Panc1 (cell line): ENCODE measurements at regions not wholly inside any gene's neighbourhood (a gene's known extent, or its start where the extent isn't known, plus 50 kb on each side); places are given as distances from the start of the nearest gene placed in this dataset.
A peak's percentile ranks its signal among the peaks of the same experiment; 100 is the strongest.

Source experiments
- ATAC-seq: fragments of 200-7000 bp; cut with Tn5 transposase; 2 replicates; pipeline ENCODE4 v1.9.1; 2020; ENCODE audit warnings: mild to moderate bottlenecking, moderate library complexity
- BruUV-seq: library from RNA; stranded (reverse); fragments of 400-500 nt; replicated peaks from 2 replicates; lab custom pipeline; 2021; lab: Mats Ljungman, UMichigan
- CTCF ChIA-PET: fragments of 300-600 bp; sonication (Branson Sonifier 250); formaldehyde crosslinking; loops from one replicate; lab custom pipeline; 2022; ENCODE audit warnings: antibody characterized with exemption; lab: Charles Lee
- POLR2A ChIA-PET: fragments of 300-600 bp; sonication (Branson Sonifier 250); formaldehyde crosslinking; loops from one replicate; lab custom pipeline; 2022; ENCODE audit warnings: antibody characterized with exemption; lab: Charles Lee
- DNase-seq: peaks from one replicate; pipeline ENCODE4 v3.0.0-alpha.2; 2010; ENCODE audit warnings: low read depth, low spot score
- H3K27ac ChIP-seq: 2 replicates; pipeline ENCODE4 v1.5.1; 2011; ENCODE audit warnings: mild to moderate bottlenecking, low read length, inconsistent platforms
- H3K27me3 ChIP-seq: fragments of 200-500 bp; sonication (Bioruptor generic); 2 replicates; pipeline ENCODE4 v1.6.0; 2014; ENCODE audit warnings: low read length, inconsistent platforms; ENCODE audit not compliant: control insufficient read depth, insufficient read depth
- H3K36me3 ChIP-seq: fragments of 200-500 bp; sonication (Bioruptor generic); 2 replicates; pipeline ENCODE4 v1.5.1; 2014; ENCODE audit warnings: inconsistent platforms, mild to moderate bottlenecking, low read length, moderate library complexity; ENCODE audit not compliant: control insufficient read depth, insufficient read depth
- H3K4me1 ChIP-seq: 2 replicates; pipeline ENCODE4 v1.5.1; 2011; ENCODE audit warnings: inconsistent platforms, mild to moderate bottlenecking, low read length, moderate library complexity; ENCODE audit not compliant: control insufficient read depth, insufficient read depth
- H3K4me3 ChIP-seq, 2 experiments: 2 replicates each; pipeline ENCODE4 v1.5.1; 2011 to 2012; ENCODE audit warnings: low read depth in 2 of 2, low read length in 2 of 2, mild to moderate bottlenecking in 2 of 2, inconsistent platforms in 1 of 2, moderate library complexity in 1 of 2
- H3K9me3 ChIP-seq: fragments of 200-500 bp; sonication (Bioruptor generic); 2 replicates; pipeline ENCODE4 v1.5.1; 2014; ENCODE audit warnings: low read depth, mild to moderate bottlenecking, inconsistent platforms, low read length, moderate library complexity; ENCODE audit not compliant: control insufficient read depth, insufficient read depth
- POLR2AphosphoS5 ChIP-seq: IDR thresholded peaks from 2 replicates; pipeline ENCODE4 v1.6.1; 2012; ENCODE audit warnings: mild to moderate bottlenecking, low read depth, low read length, moderate library complexity
- SIN3A ChIP-seq: IDR thresholded peaks from 2 replicates; pipeline ENCODE4 v1.6.1; 2012; ENCODE audit warnings: low read depth, mild to moderate bottlenecking, low read length, moderate library complexity, borderline replicate concordance; ENCODE audit not compliant: insufficient read depth
- TCF7L2 ChIP-seq: IDR thresholded peaks from 2 replicates; pipeline ENCODE4 v1.6.1; 2011; ENCODE audit warnings: mild to moderate bottlenecking, low read depth, low read length, inconsistent platforms
- in situ Hi-C: cut with HindIII; loops from 2 replicates; pipeline ENCODE4 v1.10.0; 2016; ENCODE audit warnings: low sequenced_read_pairs, low pct_unique_long_range_greater_than_20kb
- intact Hi-C: fragments of 100-400 bp; cut with micrococcal nuclease; formaldehyde crosslinking; loops from one replicate; pipeline ENCODE4 v1.10.0; 2022; ENCODE audit not compliant: unreplicated experiment
- TF ChIP-seq, protein P1 (sequence below): fragments of 450-650 bp; IDR thresholded peaks from 2 replicates; pipeline ENCODE4 v1.5.1; 2017; ENCODE audit warnings: mild to moderate bottlenecking
- TF ChIP-seq, protein P2 (sequence below), 2 experiments: IDR thresholded peaks; 2 replicates each; pipeline ENCODE4 v1.6.1; 2011 to 2012; ENCODE audit warnings: low read depth in 2 of 2, control low read depth in 1 of 2, low read length in 1 of 2, mild to moderate bottlenecking in 1 of 2, moderate library complexity in 1 of 2; ENCODE audit not compliant: insufficient read depth in 1 of 2

DNA sequence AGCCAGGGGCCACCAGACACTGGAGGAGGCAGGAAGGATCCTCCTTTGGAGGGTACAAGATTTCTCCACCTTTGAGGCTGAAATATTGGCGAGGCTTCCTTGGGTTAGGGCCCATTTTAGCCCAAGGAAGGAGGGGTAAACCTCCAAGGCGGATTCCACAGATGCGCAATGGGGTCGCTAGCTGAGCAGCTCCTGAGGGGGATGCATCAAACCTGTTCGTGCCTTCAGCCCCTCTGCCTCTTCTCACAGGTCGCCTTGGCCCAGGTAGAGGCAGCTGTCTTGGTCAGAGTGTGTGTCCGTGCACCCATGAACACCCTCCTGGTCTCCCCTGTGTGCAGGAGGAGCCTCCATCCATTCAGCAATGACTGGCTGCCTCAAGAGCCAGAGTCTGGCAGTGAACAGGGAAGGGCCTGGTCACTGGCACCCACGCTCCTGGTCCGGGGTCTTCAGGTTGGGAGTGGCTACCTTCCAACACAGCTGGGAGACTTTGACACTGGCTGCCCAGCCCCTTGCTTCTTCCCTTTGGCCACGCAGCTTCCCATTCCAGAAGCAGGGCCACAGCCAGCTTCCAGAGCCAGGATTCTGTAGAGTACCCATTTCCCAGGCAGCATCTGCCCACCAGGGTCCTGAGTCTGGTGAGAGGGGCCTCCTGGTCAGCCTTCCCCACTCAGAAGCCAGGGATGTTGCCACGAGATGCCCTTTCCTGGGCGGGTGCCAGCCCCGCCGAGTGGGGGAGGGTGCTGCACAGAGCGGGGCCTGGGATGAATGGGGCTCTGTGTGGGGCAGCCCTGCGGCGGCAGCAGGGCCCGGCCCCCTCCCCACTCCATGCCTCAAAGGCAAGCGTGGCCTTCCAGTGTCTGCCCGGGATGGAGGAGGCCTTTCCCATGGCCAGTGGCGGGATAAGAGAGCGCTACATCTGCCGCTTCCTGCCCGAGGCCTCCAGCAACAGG, 95.8 kb upstream of the GPC1 start:
- no peak for DNase-seq
- peaks cover 4% of the 10 kb centered on the region; the same call in 1 of the 2 replicates for H3K27me3 ChIP-seq
- POLR2A ChIA-PET: no interaction called here
- 0 out of 2 replicates have a peak, but pooled peaks have one; percentile 30 for ATAC-seq
- BruUV-seq: no TSS peak
- CTCF ChIA-PET: no interaction called here
- in situ Hi-C loops: no loop called here
- H3K4me1 ChIP-seq: no peaks in the 10 kb centered on the region
- no peaks in the 10 kb centered on the region for H3K9me3 ChIP-seq
- H3K4me3 ChIP-seq: no peak overlapping the region
- no peak overlapping the region for H3K27ac ChIP-seq
- intact Hi-C loops: no loop called here
- TF ChIP-seq, protein P1, sequence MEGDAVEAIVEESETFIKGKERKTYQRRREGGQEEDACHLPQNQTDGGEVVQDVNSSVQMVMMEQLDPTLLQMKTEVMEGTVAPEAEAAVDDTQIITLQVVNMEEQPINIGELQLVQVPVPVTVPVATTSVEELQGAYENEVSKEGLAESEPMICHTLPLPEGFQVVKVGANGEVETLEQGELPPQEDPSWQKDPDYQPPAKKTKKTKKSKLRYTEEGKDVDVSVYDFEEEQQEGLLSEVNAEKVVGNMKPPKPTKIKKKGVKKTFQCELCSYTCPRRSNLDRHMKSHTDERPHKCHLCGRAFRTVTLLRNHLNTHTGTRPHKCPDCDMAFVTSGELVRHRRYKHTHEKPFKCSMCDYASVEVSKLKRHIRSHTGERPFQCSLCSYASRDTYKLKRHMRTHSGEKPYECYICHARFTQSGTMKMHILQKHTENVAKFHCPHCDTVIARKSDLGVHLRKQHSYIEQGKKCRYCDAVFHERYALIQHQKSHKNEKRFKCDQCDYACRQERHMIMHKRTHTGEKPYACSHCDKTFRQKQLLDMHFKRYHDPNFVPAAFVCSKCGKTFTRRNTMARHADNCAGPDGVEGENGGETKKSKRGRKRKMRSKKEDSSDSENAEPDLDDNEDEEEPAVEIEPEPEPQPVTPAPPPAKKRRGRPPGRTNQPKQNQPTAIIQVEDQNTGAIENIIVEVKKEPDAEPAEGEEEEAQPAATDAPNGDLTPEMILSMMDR: no peak
- TF ChIP-seq, protein P2, sequence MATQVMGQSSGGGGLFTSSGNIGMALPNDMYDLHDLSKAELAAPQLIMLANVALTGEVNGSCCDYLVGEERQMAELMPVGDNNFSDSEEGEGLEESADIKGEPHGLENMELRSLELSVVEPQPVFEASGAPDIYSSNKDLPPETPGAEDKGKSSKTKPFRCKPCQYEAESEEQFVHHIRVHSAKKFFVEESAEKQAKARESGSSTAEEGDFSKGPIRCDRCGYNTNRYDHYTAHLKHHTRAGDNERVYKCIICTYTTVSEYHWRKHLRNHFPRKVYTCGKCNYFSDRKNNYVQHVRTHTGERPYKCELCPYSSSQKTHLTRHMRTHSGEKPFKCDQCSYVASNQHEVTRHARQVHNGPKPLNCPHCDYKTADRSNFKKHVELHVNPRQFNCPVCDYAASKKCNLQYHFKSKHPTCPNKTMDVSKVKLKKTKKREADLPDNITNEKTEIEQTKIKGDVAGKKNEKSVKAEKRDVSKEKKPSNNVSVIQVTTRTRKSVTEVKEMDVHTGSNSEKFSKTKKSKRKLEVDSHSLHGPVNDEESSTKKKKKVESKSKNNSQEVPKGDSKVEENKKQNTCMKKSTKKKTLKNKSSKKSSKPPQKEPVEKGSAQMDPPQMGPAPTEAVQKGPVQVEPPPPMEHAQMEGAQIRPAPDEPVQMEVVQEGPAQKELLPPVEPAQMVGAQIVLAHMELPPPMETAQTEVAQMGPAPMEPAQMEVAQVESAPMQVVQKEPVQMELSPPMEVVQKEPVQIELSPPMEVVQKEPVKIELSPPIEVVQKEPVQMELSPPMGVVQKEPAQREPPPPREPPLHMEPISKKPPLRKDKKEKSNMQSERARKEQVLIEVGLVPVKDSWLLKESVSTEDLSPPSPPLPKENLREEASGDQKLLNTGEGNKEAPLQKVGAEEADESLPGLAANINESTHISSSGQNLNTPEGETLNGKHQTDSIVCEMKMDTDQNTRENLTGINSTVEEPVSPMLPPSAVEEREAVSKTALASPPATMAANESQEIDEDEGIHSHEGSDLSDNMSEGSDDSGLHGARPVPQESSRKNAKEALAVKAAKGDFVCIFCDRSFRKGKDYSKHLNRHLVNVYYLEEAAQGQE (IDR thresholded peaks at IDR 0.05; ENCODE audit: insufficient read depth in 1 of 2, low read depth in 2 of 2, low read length in 1 of 2): no peak
- TF ChIP-seq TCF7L2: no peak
- TF ChIP-seq SIN3A: no peak
- no peak for TF ChIP-seq POLR2AphosphoS5
- H3K36me3 ChIP-seq: no peaks in the 10 kb centered on the region

DNA sequence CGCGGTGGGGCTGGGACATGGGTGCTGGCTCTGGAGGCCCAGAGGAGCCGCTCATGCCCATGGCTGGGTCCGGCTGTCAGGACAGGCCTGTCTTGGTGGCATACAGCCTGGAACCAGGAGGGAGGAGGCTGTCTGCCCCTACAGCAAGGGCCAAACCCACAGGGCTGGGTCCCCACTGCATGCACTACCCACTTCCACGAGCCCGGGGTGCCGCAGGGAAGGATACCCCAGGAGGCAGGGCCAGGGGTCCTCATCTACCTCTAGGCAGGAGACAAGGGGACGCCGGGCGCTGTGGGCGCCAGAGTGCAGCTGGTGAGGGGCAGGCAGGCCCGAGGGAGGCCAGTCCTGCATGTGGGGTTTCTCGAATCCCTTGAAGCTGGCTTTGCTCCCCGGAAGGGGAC, 95.1 kb upstream of the GPC1 start:
- Histone ChIP-seq H3K36me3 (no peaks in the 10 kb centered on the region), H3K4me3 (no peak overlapping the region), H3K4me1 (no peaks in the 10 kb centered on the region), H3K9me3 (no peaks in the 10 kb centered on the region), H3K27me3 (no peaks in the 10 kb centered on the region), H3K27ac (no peak overlapping the region)
- in situ Hi-C loops (no loop called here), intact Hi-C loops (no loop called here)
- TF ChIP-seq, protein P1: no peak
- TF ChIP-seq TCF7L2: no peak
- TF ChIP-seq, protein P2 (IDR thresholded peaks at IDR 0.05; ENCODE audit: insufficient read depth in 1 of 2, low read depth in 2 of 2, low read length in 1 of 2): no peak
- TF ChIP-seq SIN3A: no peak
- TF ChIP-seq POLR2AphosphoS5: no peak
- no peak for DNase-seq
- 0 out of 2 replicates have a peak, but pooled peaks have one; percentile 34 for ATAC-seq
- BruUV-seq: no TSS peak
- CTCF ChIA-PET: no interaction called here
- POLR2A ChIA-PET: no interaction called here
